IMR-90 (cell line): ENCODE measurements at regions not wholly inside any gene's neighbourhood (a gene's known extent, or its start where the extent isn't known, plus 50 kb on each side); places are given as distances from the start of the nearest gene placed in this dataset.

ENCODE experiments used
- ATAC-seq: fragments of 200-7000 bp; cut with Tn5 transposase; 2 replicates; pipeline ENCODE4 v1.9.1; 2020; ENCODE audit warnings: low read depth, mild to moderate bottlenecking, moderate library complexity
- BruUV-seq: library from RNA; stranded (reverse); fragments of 400-500 nt; replicated peaks from 2 replicates; lab custom pipeline; 2021; lab: Mats Ljungman, UMichigan
- CTCF ChIA-PET: fragments of 300-600 bp; formaldehyde crosslinking; extraction: SDS; loops from one replicate; lab custom pipeline; 2021; ENCODE audit warnings: antibody characterized with exemption; lab: Yijun Ruan, JAX
- POLR2A ChIA-PET: fragments of 300-600 bp; sonication (Branson Sonifier 250); formaldehyde crosslinking; loops from one replicate; lab custom pipeline; 2022; ENCODE audit warnings: antibody characterized with exemption; ENCODE audit not compliant: unreplicated experiment; lab: Charles Lee
- DNase-seq: peaks from one replicate; pipeline ENCODE4 v3.0.0; 2013
- H2AFZ ChIP-seq: replicated peaks from 2 replicates; pipeline ENCODE3; 2013; ENCODE audit warnings: low read length, mild to moderate bottlenecking; ENCODE audit not compliant: poor library complexity
- H2AK5ac ChIP-seq: 2 replicates; pipeline ENCODE4 v1.6.1; 2013; ENCODE audit warnings: low read depth, low read length, inconsistent platforms
- H2AK9ac ChIP-seq: replicated peaks from 2 replicates; pipeline ENCODE3; 2013; ENCODE audit warnings: mild to moderate bottlenecking, low read depth, low read length, moderate library complexity; ENCODE audit not compliant: poor library complexity
- H2BK120ac ChIP-seq: 2 replicates; pipeline ENCODE4 v1.6.1; 2013; ENCODE audit warnings: low read depth, low read length, inconsistent platforms
- H2BK15ac ChIP-seq: 3 replicates; pipeline ENCODE4 v1.6.1; 2013; ENCODE audit warnings: low read depth, low read length, inconsistent platforms
- H2BK20ac ChIP-seq: 2 replicates; pipeline ENCODE4 v1.6.1; 2013; ENCODE audit warnings: low read depth, mild to moderate bottlenecking, inconsistent platforms, low read length, moderate library complexity
- H2BK5ac ChIP-seq: 2 replicates; pipeline ENCODE4 v1.6.1; 2013; ENCODE audit warnings: mild to moderate bottlenecking, low read depth, low read length, inconsistent platforms; ENCODE audit not compliant: poor library complexity, severe bottlenecking
- H3K14ac ChIP-seq: replicated peaks from 2 replicates; pipeline ENCODE4 v1.6.1; 2013; ENCODE audit warnings: low read depth, low read length, inconsistent platforms
- H3K18ac ChIP-seq: 2 replicates; pipeline ENCODE4 v1.6.1; 2013; ENCODE audit warnings: low read depth, low read length, control low read depth
- H3K23ac ChIP-seq: 2 replicates; pipeline ENCODE4 v1.6.1; 2013; ENCODE audit warnings: low read depth, low read length, inconsistent platforms
- H3K27ac ChIP-seq: 2 replicates; pipeline ENCODE4 v1.5.1; 2013; ENCODE audit warnings: mild to moderate bottlenecking, control low read depth, low read length; ENCODE audit not compliant: insufficient read depth
- H3K27me3 ChIP-seq: 2 replicates; pipeline ENCODE4 v1.6.1; 2013; ENCODE audit warnings: low read length; ENCODE audit not compliant: control insufficient read depth, insufficient read depth
- H3K36me3 ChIP-seq: 2 replicates; pipeline ENCODE4 v1.6.1; 2013; ENCODE audit warnings: low read length, mixed read lengths; ENCODE audit not compliant: control insufficient read depth, insufficient read depth
- H3K4ac ChIP-seq: 2 replicates; pipeline ENCODE4 v1.6.1; 2013; ENCODE audit warnings: low read depth, low read length, inconsistent platforms
- H3K4me1 ChIP-seq: 2 replicates; pipeline ENCODE4 v1.6.1; 2013; ENCODE audit warnings: low read length, mixed read lengths; ENCODE audit not compliant: control insufficient read depth, insufficient read depth
- H3K4me2 ChIP-seq: 2 replicates; pipeline ENCODE4 v1.6.1; 2013; ENCODE audit warnings: low read depth, mild to moderate bottlenecking, control low read depth, low read length, moderate library complexity
- H3K4me3 ChIP-seq: 2 replicates; pipeline ENCODE4 v1.5.1; 2013; ENCODE audit warnings: low read depth, mild to moderate bottlenecking, control low read depth, low read length, moderate library complexity; ENCODE audit not compliant: insufficient read depth
- H3K56ac ChIP-seq: 2 replicates; pipeline ENCODE4 v1.6.1; 2013; ENCODE audit warnings: low read length, inconsistent platforms; ENCODE audit not compliant: insufficient read depth; ENCODE audit errors: extremely low read depth
- H3K79me1 ChIP-seq, 2 experiments: 2 replicates each; pipeline ENCODE4 v1.6.1; 2013; ENCODE audit warnings: low read length in 2 of 2, inconsistent platforms in 1 of 2, low read depth in 1 of 2
- H3K9ac ChIP-seq: 2 replicates; pipeline ENCODE4 v1.6.1; 2013; ENCODE audit warnings: low read depth, low read length, control low read depth
- H3K9me1 ChIP-seq: 2 replicates; pipeline ENCODE4 v1.6.1; 2013; ENCODE audit warnings: low read length, inconsistent platforms; ENCODE audit not compliant: insufficient read depth
- H3K9me3 ChIP-seq: 2 replicates; pipeline ENCODE4 v1.6.1; 2013; ENCODE audit warnings: low read length; ENCODE audit not compliant: control insufficient read depth, insufficient read depth
- H4K20me1 ChIP-seq: 2 replicates; pipeline ENCODE4 v1.6.1; 2013; ENCODE audit warnings: low read length, inconsistent platforms; ENCODE audit not compliant: insufficient read depth
- H4K5ac ChIP-seq: 2 replicates; pipeline ENCODE4 v1.6.1; 2013; ENCODE audit warnings: mild to moderate bottlenecking, low read depth, low read length, control low read depth
- H4K8ac ChIP-seq, 2 experiments: 2 replicates each; pipeline ENCODE4 v1.6.1; 2013; ENCODE audit warnings: low read depth in 2 of 2, low read length in 2 of 2, control low read depth in 1 of 2, inconsistent platforms in 1 of 2
- H4K91ac ChIP-seq: 2 replicates; pipeline ENCODE4 v1.6.1; 2013; ENCODE audit warnings: low read depth, low read length, inconsistent platforms; ENCODE audit not compliant: insufficient read depth
- CEBPB ChIP-seq: IDR thresholded peaks from 2 replicates; pipeline ENCODE4 v1.6.1; 2012; ENCODE audit warnings: low read depth, low read length, improper control_type of control experiment
- CTCF ChIP-seq: conservative IDR thresholded peaks from 2 replicates; pipeline ENCODE4 v1.5.1; 2012; ENCODE audit warnings: mild to moderate bottlenecking, low read depth, low read length, improper control_type of control experiment
- ELK1 ChIP-seq: fragments of 150-350 bp; IDR thresholded peaks from 2 replicates; pipeline ENCODE4 v1.6.1; 2016; ENCODE audit warnings: low read depth, mild to moderate bottlenecking, low read length, moderate library complexity, borderline replicate concordance
- MAFK ChIP-seq: IDR thresholded peaks from 2 replicates; pipeline ENCODE4 v1.6.1; 2012; ENCODE audit warnings: low read depth, low read length, improper control_type of control experiment
- MAZ ChIP-seq: IDR thresholded peaks from 2 replicates; pipeline ENCODE4 v1.6.1; 2012; ENCODE audit warnings: low read depth, mild to moderate bottlenecking, low read length, improper control_type of control experiment, moderate library complexity, borderline replicate concordance
- MXI1 ChIP-seq: IDR thresholded peaks from 2 replicates; pipeline ENCODE4 v1.6.1; 2012; ENCODE audit warnings: low read depth, mild to moderate bottlenecking, low read length, moderate library complexity, borderline replicate concordance
- NFE2L2 ChIP-seq: fragments of 150-350 bp; IDR thresholded peaks from 2 replicates; pipeline ENCODE4 v1.6.1; 2016; ENCODE audit warnings: low read depth, mild to moderate bottlenecking, low read length
- POLR2A ChIP-seq: IDR thresholded peaks from 2 replicates; pipeline ENCODE4 v1.6.1; 2012; ENCODE audit warnings: mild to moderate bottlenecking, low read depth, low read length
- RAD21 ChIP-seq: IDR thresholded peaks from 2 replicates; pipeline ENCODE4 v1.6.1; 2012; ENCODE audit warnings: low read length, improper control_type of control experiment
- RCOR1 ChIP-seq: IDR thresholded peaks from 2 replicates; pipeline ENCODE4 v1.6.1; 2012; ENCODE audit warnings: mild to moderate bottlenecking, low read length, improper control_type of control experiment; ENCODE audit not compliant: insufficient replicate concordance
- WGBS, 2 experiments: methylation state at CpG; one replicate each; pipeline versions ENCODE4 v1.1.5 to v1.1.7; 2013; ENCODE audit warnings: missing lambda C conversion rate in 2 of 2; ENCODE audit not compliant: insufficient read length in 1 of 2; ENCODE audit errors: extremely low coverage in 2 of 2; 5-methylcytosine and 5-hydroxymethylcytosine counted together
- dilution Hi-C: fragments of 300-500 bp; cut with HindIII; formaldehyde crosslinking; loops from one replicate; pipeline ENCODE4 v1.14.3; 2018; ENCODE audit warnings: low sequenced_read_pairs; ENCODE audit not compliant: unreplicated experiment
- in situ Hi-C: fragments of 300-500 bp; cut with MboI; formaldehyde crosslinking; loops from 3 replicates; pipeline ENCODE4 v1.14.3; 2019; ENCODE audit warnings: low sequenced_read_pairs, inconsistent platforms, mixed read lengths
- intact Hi-C: fragments of 100-400 bp; cut with micrococcal nuclease; formaldehyde crosslinking; loops from 2 replicates; pipeline ENCODE4 v1.10.0; 2022

- H2AK9ac ChIP-seq, result no peak overlapping the region
- no peak for ATAC-seq
- no peak overlapping the region for H3K14ac ChIP-seq
- 0% methylated on average over 1 of the region's 5 CpGs; no CpG with 5 or more reads in 1 of the 2 experiments for WGBS, 2 experiments
- 0 out of 2 replicates have a peak, but pooled peaks cover 2% of the 10 kb centered on the region for H3K4me1 ChIP-seq
- intact Hi-C loops, result no loop called here
- BruUV-seq, result no TSS peak
- no peaks in the 10 kb centered on the region for H3K36me3 ChIP-seq
- POLR2A ChIA-PET, result no interaction called here
- H3K23ac ChIP-seq, result no peak overlapping the region
- no peak overlapping the region for H2AFZ ChIP-seq
- no peak overlapping the region for H3K9ac ChIP-seq
- no peaks in the 10 kb centered on the region for H3K27me3 ChIP-seq
- no peak overlapping the region for H3K27ac ChIP-seq
- no peak overlapping the region; the same call in 2 of the 3 replicates for H2BK15ac ChIP-seq
- no peak overlapping the region for H3K18ac ChIP-seq
- H3K56ac ChIP-seq, result no peak overlapping the region
- H2BK120ac ChIP-seq, result no peak overlapping the region
- no peak overlapping the region for H3K4me3 ChIP-seq
- H4K5ac ChIP-seq, result no peak overlapping the region
- H3K79me1 ChIP-seq, result no peaks in the 10 kb centered on the region
- H2AK5ac ChIP-seq, result no peak overlapping the region
- no peak overlapping the region for H3K4me2 ChIP-seq
- no peaks in the 10 kb centered on the region for H3K9me1 ChIP-seq
- in situ Hi-C loops, result no loop called here
- H3K4ac ChIP-seq, result no peak overlapping the region
- no peak overlapping the region for H4K8ac ChIP-seq
- dilution Hi-C loops, result no loop called here
- no peaks in the 10 kb centered on the region for H4K20me1 ChIP-seq
- H4K91ac ChIP-seq, result no peak overlapping the region
- no peak overlapping the region for H2BK5ac ChIP-seq
- no peak for DNase-seq
- no peak overlapping the region for H2BK20ac ChIP-seq
- CTCF ChIA-PET, result no interaction called here
- TF ChIP-seq MAZ (no peak), RAD21 (no peak), POLR2A (no peak), RCOR1 (no peak), ELK1 (no peak), CTCF (no peak), NFE2L2 (no peak), CEBPB (no peak), MXI1 (no peak), MAFK (no peak)
- H3K9me3 ChIP-seq, result no peaks in the 10 kb centered on the region
Measured at GRCh38 chr2:44107086-44107740, 61.5 kb upstream of the PPM1B start.
